ENCODE measurements at regions not wholly inside any gene's neighbourhood (a gene's known extent, or its start where the extent isn't known, plus 50 kb on each side); places are given as distances from the start of the nearest gene placed in this dataset.

- Mint-ChIP-seq H3K9me3 (peaks cover 0 to 9% (median 5%) of the 10 kb centered on the region in 3 donors), H3K4me3 (no peak overlapping the region), H3K4me1 (no peaks in the 10 kb centered on the region), H3K36me3 (no peaks in the 10 kb centered on the region), H3K27ac (no peak overlapping the region), H3K27me3 (peaks cover 3 to 11% of the 10 kb centered on the region in 2 donors)
- Histone ChIP-seq H3K4me1 (ENCODE audit: control insufficient read depth in 1 of 2, extremely low read depth in 1 of 2, insufficient read depth in 2 of 2, low read length in 2 of 2) (no peaks in the 10 kb centered on the region), H3K9me3 (no peaks in the 10 kb centered on the region), H3K27me3 (replicated peaks in 1 of 2; ENCODE audit: control insufficient read depth in 2 of 2, extremely low read depth in 1 of 2, insufficient read depth in 2 of 2, low read length in 1 of 2) (peaks cover 0 to 10% of the 10 kb centered on the region in 2 experiments), H3K27ac (ENCODE audit: low read length) (no peak overlapping the region), H3K4me3 (ENCODE audit: control insufficient read depth in 1 of 2, extremely low read depth in 1 of 2, low read length in 1 of 2) (no peak overlapping the region), H3K36me3 (ENCODE audit: control insufficient read depth in 2 of 2, extremely low read depth in 1 of 2, insufficient read depth in 1 of 2, low read length in 1 of 2) (no peaks in the 10 kb centered on the region)
- ATAC-seq (replicated peaks in 1 of 4) = no peak
- no peak for DNase-seq
- no CpG with 5 or more reads among the region's 1 CpG for WGBS (ENCODE audit: insufficient coverage)
- ChIA-PET POLR2A (no interaction called here), CTCF (no interaction called here)
Observed at GRCh38 chr1:13900583-13900982, 200.6 kb downstream of the PRDM2 start.

DNA sequence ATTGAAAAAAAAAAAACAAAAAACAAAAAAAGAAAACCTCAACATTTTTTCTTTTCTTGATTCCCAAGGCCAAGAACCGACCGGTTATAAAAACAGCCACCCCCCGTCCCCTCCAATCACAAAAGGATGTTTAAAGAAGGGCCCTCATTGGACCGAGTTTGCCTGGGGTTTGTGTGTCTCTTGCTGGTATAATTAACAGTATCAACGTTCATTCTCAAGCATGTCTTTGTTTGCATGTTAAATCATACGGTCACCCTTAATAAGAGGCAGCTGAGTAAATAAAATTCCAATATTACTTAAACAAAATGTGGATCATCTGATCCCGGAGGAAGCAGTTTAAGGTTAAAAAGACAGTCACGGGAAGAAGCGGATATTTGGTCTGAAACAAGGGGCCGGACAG, 201.1 kb downstream of the PRDM2 start:
- CTCF ChIA-PET = no interaction called here
- Mint-ChIP-seq H3K4me3 (no peak overlapping the region), H3K9me3 (peaks cover 0 to 9% (median 5%) of the 10 kb centered on the region in 3 donors), H3K27me3 (peaks cover 3 to 15% of the 10 kb centered on the region in 2 donors), H3K36me3 (no peaks in the 10 kb centered on the region), H3K4me1 (no peaks in the 10 kb centered on the region), H3K27ac (no peak overlapping the region)
- POLR2A ChIA-PET = no interaction called here
- Histone ChIP-seq H3K4me1 (ENCODE audit: control insufficient read depth in 1 of 2, extremely low read depth in 1 of 2, insufficient read depth in 2 of 2, low read length in 2 of 2) (no peaks in the 10 kb centered on the region), H3K27me3 (replicated peaks in 1 of 2; ENCODE audit: control insufficient read depth in 2 of 2, extremely low read depth in 1 of 2, insufficient read depth in 2 of 2, low read length in 1 of 2) (peaks cover 0 to 10% of the 10 kb centered on the region in 2 experiments), H3K9me3 (no peaks in the 10 kb centered on the region), H3K36me3 (ENCODE audit: control insufficient read depth in 2 of 2, extremely low read depth in 1 of 2, insufficient read depth in 1 of 2, low read length in 1 of 2) (no peaks in the 10 kb centered on the region), H3K27ac (ENCODE audit: low read length) (no peak overlapping the region), H3K4me3 (ENCODE audit: control insufficient read depth in 1 of 2, extremely low read depth in 1 of 2, low read length in 1 of 2) (no peak overlapping the region)
- WGBS (ENCODE audit: insufficient coverage) = 77% methylated on average over 5 of the region's 10 CpGs
- no peak for DNase-seq
- no peak for ATAC-seq (replicated peaks in 1 of 4)

- POLR2A ChIA-PET = no interaction called here
- Histone ChIP-seq H3K36me3 (ENCODE audit: control insufficient read depth in 2 of 2, extremely low read depth in 1 of 2, insufficient read depth in 1 of 2, low read length in 1 of 2) (no peaks in the 10 kb centered on the region), H3K9me3 (no peaks in the 10 kb centered on the region), H3K27me3 (replicated peaks in 1 of 2; ENCODE audit: control insufficient read depth in 2 of 2, extremely low read depth in 1 of 2, insufficient read depth in 2 of 2, low read length in 1 of 2) (peaks cover 0 to 10% of the 10 kb centered on the region in 2 experiments), H3K27ac (ENCODE audit: low read length) (no peak overlapping the region), H3K4me1 (ENCODE audit: control insufficient read depth in 1 of 2, extremely low read depth in 1 of 2, insufficient read depth in 2 of 2, low read length in 2 of 2) (no peaks in the 10 kb centered on the region), H3K4me3 (ENCODE audit: control insufficient read depth in 1 of 2, extremely low read depth in 1 of 2, low read length in 1 of 2) (no peak overlapping the region)
- CTCF ChIA-PET = no interaction called here
- Mint-ChIP-seq H3K36me3 (no peaks in the 10 kb centered on the region), H3K27ac (no peak overlapping the region), H3K27me3 (peaks cover 5 to 17% of the 10 kb centered on the region in 2 donors), H3K4me3 (no peak overlapping the region), H3K4me1 (no peaks in the 10 kb centered on the region), H3K9me3 (peaks cover 0 to 9% (median 5%) of the 10 kb centered on the region in 3 donors)
- ATAC-seq (replicated peaks in 1 of 4) = no peak
- 80% methylated on average over 5 of the region's 6 CpGs for WGBS (ENCODE audit: insufficient coverage)
- DNase-seq = no peak
Observed at GRCh38 chr1:13901597-13901996, 201.6 kb downstream of the PRDM2 start.

DNA sequence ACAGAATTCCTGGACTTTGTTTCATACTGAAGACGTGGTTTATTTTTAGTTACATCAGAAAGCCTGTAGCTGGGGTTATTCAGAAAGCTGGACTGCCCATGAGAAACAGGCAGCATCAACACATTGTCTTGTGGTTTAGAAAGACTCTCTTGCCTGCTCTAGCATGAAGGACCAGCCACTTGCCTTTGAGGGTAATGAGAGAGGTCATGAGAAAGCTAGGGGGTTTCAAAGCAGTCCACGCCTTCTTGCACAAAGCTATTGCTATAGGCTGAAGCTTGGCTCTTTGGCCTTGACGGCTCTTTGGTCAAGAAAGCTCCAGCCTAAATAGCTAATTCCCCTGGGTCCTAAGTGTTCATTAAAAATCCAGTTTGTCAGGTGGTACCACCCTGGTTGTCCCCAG, 208.1 kb downstream of the PRDM2 start:
- no peaks in the 10 kb centered on the region for H3K36me3 ChIP-seq (ENCODE audit: control insufficient read depth in 2 of 2, extremely low read depth in 1 of 2, insufficient read depth in 1 of 2, low read length in 1 of 2)
- DNase-seq (no peak), ATAC-seq (replicated peaks in 1 of 4) (no peak)
- Mint-ChIP-seq H3K4me1 (no peaks in the 10 kb centered on the region), H3K27ac (no peak overlapping the region), H3K9me3 (peaks cover 0 to 9% (median 5%) of the 10 kb centered on the region in 3 donors), H3K27me3 (peaks cover 7 to 26% of the 10 kb centered on the region in 2 donors), H3K36me3 (no peaks in the 10 kb centered on the region), H3K4me3 (no peak overlapping the region)
- H3K27ac ChIP-seq (ENCODE audit: low read length) = no peak overlapping the region
- H3K4me1 ChIP-seq (ENCODE audit: control insufficient read depth in 1 of 2, extremely low read depth in 1 of 2, insufficient read depth in 2 of 2, low read length in 2 of 2) = no peaks in the 10 kb centered on the region
- WGBS (ENCODE audit: insufficient coverage) = 71% methylated on average over 2 of the region's 3 CpGs
- no peaks in the 10 kb centered on the region for H3K9me3 ChIP-seq
- no peak overlapping the region for H3K4me3 ChIP-seq (ENCODE audit: control insufficient read depth in 1 of 2, extremely low read depth in 1 of 2, low read length in 1 of 2)
- POLR2A ChIA-PET = interaction anchor here in 1 of 2 donors (0.5 kb wide), 1 partner anchor 7 kb away, joined by 3 read pairs; no protein-coding TSS in a partner anchor
- no peaks in the 10 kb centered on the region for H3K27me3 ChIP-seq (replicated peaks in 1 of 2; ENCODE audit: control insufficient read depth in 2 of 2, extremely low read depth in 1 of 2, insufficient read depth in 2 of 2, low read length in 1 of 2)
- CTCF ChIA-PET = no interaction called here

DNA sequence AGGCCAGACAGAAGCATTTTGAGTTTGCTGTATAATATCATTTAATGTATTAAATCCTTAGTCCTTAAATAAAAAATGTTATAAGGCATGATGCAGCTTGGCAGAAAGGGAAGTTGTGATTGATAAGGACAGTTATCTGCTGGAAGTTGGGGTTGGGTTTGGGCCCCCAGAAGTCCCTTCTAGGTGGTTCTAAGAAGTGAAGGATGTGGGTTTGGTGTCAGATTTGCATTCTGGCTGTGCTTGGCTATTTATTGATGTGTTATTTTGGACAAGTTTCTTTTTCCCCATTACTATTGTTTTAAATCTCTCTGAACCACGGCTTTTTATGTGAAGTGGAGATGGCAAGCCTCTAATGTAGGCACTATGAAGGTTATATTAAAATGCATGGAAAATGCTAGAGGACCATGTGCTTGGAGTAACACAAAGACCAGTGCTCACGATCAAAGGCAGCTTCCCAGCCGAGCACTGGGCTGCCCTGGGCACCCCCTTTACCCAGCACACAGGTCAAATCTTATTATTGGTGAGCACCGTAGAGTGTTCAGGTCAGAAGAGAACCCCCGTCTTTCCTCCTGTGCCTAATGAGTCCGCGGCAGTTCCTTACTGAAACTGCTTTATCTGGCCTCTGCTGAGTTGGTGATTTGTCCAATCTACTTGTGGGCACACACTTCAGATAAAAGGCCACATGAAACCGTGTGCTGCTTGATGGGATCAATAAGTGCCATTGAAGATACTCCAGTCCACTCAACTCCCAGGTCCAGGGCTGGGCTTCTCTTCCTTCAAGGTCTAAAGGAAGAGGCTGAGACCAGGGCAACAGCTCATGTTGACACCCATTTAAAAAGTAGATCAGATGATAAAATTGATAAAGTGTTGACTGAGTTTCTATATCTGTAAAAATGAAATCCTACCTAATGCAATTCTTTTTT, 212.0 kb downstream of the PRDM2 start:
- Histone ChIP-seq H3K4me1 (ENCODE audit: control insufficient read depth in 1 of 2, extremely low read depth in 1 of 2, insufficient read depth in 2 of 2, low read length in 2 of 2) (no peaks in the 10 kb centered on the region), H3K27ac (ENCODE audit: low read length) (no peak overlapping the region), H3K9me3 (no peaks in the 10 kb centered on the region), H3K4me3 (ENCODE audit: control insufficient read depth in 1 of 2, extremely low read depth in 1 of 2, low read length in 1 of 2) (no peak overlapping the region), H3K36me3 (ENCODE audit: control insufficient read depth in 2 of 2, extremely low read depth in 1 of 2, insufficient read depth in 1 of 2, low read length in 1 of 2) (no peaks in the 10 kb centered on the region), H3K27me3 (replicated peaks in 1 of 2; ENCODE audit: control insufficient read depth in 2 of 2, extremely low read depth in 1 of 2, insufficient read depth in 2 of 2, low read length in 1 of 2) (peaks cover 0 to 14% of the 10 kb centered on the region in 2 experiments)
- Mint-ChIP-seq H3K27ac (no peak overlapping the region), H3K4me1 (no peaks in the 10 kb centered on the region), H3K36me3 (no peaks in the 10 kb centered on the region), H3K4me3 (no peak overlapping the region), H3K27me3 (peaks cover 6 to 19% of the 10 kb centered on the region in 2 donors), H3K9me3 (no peaks in the 10 kb centered on the region)
- WGBS (ENCODE audit: insufficient coverage) = 92% methylated on average over 6 of the region's 8 CpGs
- ChIA-PET POLR2A (no interaction called here), CTCF (no interaction called here)
- no peak for ATAC-seq (replicated peaks in 1 of 4)
- no peak for DNase-seq

GRCh38 chr1:13913396-13913795, 213.4 kb downstream of the PRDM2 start:
- no CpG with 5 or more reads among the region's 1 CpG for WGBS (ENCODE audit: insufficient coverage)
- Histone ChIP-seq H3K27me3 (replicated peaks in 1 of 2; ENCODE audit: control insufficient read depth in 2 of 2, extremely low read depth in 1 of 2, insufficient read depth in 2 of 2, low read length in 1 of 2) (peaks cover 0 to 14% of the 10 kb centered on the region in 2 experiments), H3K9me3 (no peaks in the 10 kb centered on the region), H3K27ac (ENCODE audit: low read length) (no peak overlapping the region), H3K36me3 (ENCODE audit: control insufficient read depth in 2 of 2, extremely low read depth in 1 of 2, insufficient read depth in 1 of 2, low read length in 1 of 2) (no peaks in the 10 kb centered on the region), H3K4me1 (ENCODE audit: control insufficient read depth in 1 of 2, extremely low read depth in 1 of 2, insufficient read depth in 2 of 2, low read length in 2 of 2) (no peaks in the 10 kb centered on the region), H3K4me3 (ENCODE audit: control insufficient read depth in 1 of 2, extremely low read depth in 1 of 2, low read length in 1 of 2) (no peak overlapping the region)
- no peak for DNase-seq
- no peak overlapping the region for H3K27ac Mint-ChIP-seq
- H3K9me3 Mint-ChIP-seq = no peaks in the 10 kb centered on the region
- POLR2A ChIA-PET = no interaction called here
- no peaks in the 10 kb centered on the region for H3K36me3 Mint-ChIP-seq
- no peak for ATAC-seq (replicated peaks in 1 of 4)
- H3K27me3 Mint-ChIP-seq = peaks cover 6 to 16% of the 10 kb centered on the region in 2 donors
- H3K4me3 Mint-ChIP-seq = no peak overlapping the region
- no peaks in the 10 kb centered on the region for H3K4me1 Mint-ChIP-seq
- CTCF ChIA-PET = no interaction called here

Measured in T-cell (primary cell).